ENCODE measurements at regions not wholly inside any gene's neighbourhood (a gene's known extent, or its start where the extent isn't known, plus 50 kb on each side); places are given as distances from the start of the nearest gene placed in this dataset.

- POLR2A ChIA-PET (ENCODE audit: low non-redundant PET), result no interaction called here
- no peak for TF ChIP-seq CTCF (conservative IDR thresholded peaks at IDR 0.05; ENCODE audit: low read depth)
- H3K27ac ChIP-seq, result no peak overlapping the region
- DNase-seq (ENCODE audit: low spot score), result no peak
- CTCF ChIA-PET, result no interaction called here
These were observed 134.2 kb downstream of the CDCA7 start for GRCh38 chr2:173488861-173489260.

GRCh38 chr2:173491418-173491817, 136.7 kb downstream of the CDCA7 start:
- DNase-seq (ENCODE audit: low spot score), result no peak
- TF ChIP-seq CTCF (conservative IDR thresholded peaks at IDR 0.05; ENCODE audit: low read depth), result no peak
- CTCF ChIA-PET, result no interaction called here
- H3K27ac ChIP-seq, result no peak overlapping the region
- POLR2A ChIA-PET (ENCODE audit: low non-redundant PET), result no interaction called here

- DNase-seq (ENCODE audit: low spot score), result no peak
- no peak overlapping the region for H3K27ac ChIP-seq
- ChIA-PET POLR2A (ENCODE audit: low non-redundant PET) (no interaction called here), CTCF (interaction anchor here (0.6 kb wide), 1 partner anchor 155 kb away, joined by 3 read pairs; no protein-coding TSS in a partner anchor)
- TF ChIP-seq CTCF (conservative IDR thresholded peaks at IDR 0.05; ENCODE audit: low read depth), result no peak
These were observed 139.2 kb downstream of the CDCA7 start for GRCh38 chr2:173493874-173494273.

- POLR2A ChIA-PET (ENCODE audit: low non-redundant PET), result no interaction called here
- DNase-seq (ENCODE audit: low spot score), result no peak
- no peak for TF ChIP-seq CTCF (conservative IDR thresholded peaks at IDR 0.05; ENCODE audit: low read depth)
- no peak overlapping the region for H3K27ac ChIP-seq
- CTCF ChIA-PET, result no interaction called here
These were observed 142.1 kb downstream of the CDCA7 start for GRCh38 chr2:173496746-173497145.

- CTCF ChIA-PET, result no interaction called here
These were observed 146.3 kb downstream of the CDCA7 start for GRCh38 chr2:173500953-173501352.

GRCh38 chr2:173502296-173502695, 147.6 kb downstream of the CDCA7 start:
- TF ChIP-seq CTCF (conservative IDR thresholded peaks at IDR 0.05; ENCODE audit: low read depth), result no peak
- CTCF ChIA-PET, result no interaction called here
- POLR2A ChIA-PET (ENCODE audit: low non-redundant PET), result no interaction called here
- DNase-seq (ENCODE audit: low spot score), result no peak
- H3K27ac ChIP-seq, result no peak overlapping the region

More at GRCh38 chr2:173500953-173501352, 146.3 kb downstream of the CDCA7 start:
- no peak overlapping the region for H3K27ac ChIP-seq
- POLR2A ChIA-PET (ENCODE audit: low non-redundant PET), result no interaction called here
- DNase-seq (ENCODE audit: low spot score), result no peak
- no peak for TF ChIP-seq CTCF (conservative IDR thresholded peaks at IDR 0.05; ENCODE audit: low read depth)

- ChIA-PET CTCF (interaction anchor here (0.6 kb wide), 1 partner anchor 238 kb away, joined by 4 read pairs; no protein-coding TSS in a partner anchor), POLR2A (ENCODE audit: low non-redundant PET) (no interaction called here)
- TF ChIP-seq CTCF (conservative IDR thresholded peaks at IDR 0.05; ENCODE audit: low read depth), result no peak
- H3K27ac ChIP-seq, result no peak overlapping the region
- DNase-seq (ENCODE audit: low spot score), result no peak
These were observed 156.7 kb downstream of the CDCA7 start for GRCh38 chr2:173511357-173511756.
